CD4-positive, alpha-beta memory T cell (primary cell): ENCODE measurements at regions not wholly inside any gene's neighbourhood (a gene's known extent, or its start where the extent isn't known, plus 50 kb on each side); places are given as distances from the start of the nearest gene placed in this dataset.

Experiments
- CTCF ChIA-PET: fragments of 350-600 bp; sonication (Branson Sonifier 250); formaldehyde crosslinking; loops from one replicate; lab custom pipeline; 2021; ENCODE audit warnings: inconsistent platforms; ENCODE audit not compliant: partially characterized antibody; lab: Charles Lee
- POLR2A ChIA-PET: fragments of 350-600 bp; sonication (Branson Sonifier 250); formaldehyde crosslinking; loops from one replicate; lab custom pipeline; 2021; ENCODE audit not compliant: partially characterized antibody; lab: Charles Lee
- DNase-seq, 5 donors: peaks; one replicate each; pipeline versions ENCODE4 v3.0.0 to v3.0.0-alpha.2; 2020 to 2022; ENCODE audit warnings: mixed read lengths in 1 of 5
- H3K27ac ChIP-seq: one replicate; pipeline ENCODE4 v1.7.0; 2013; ENCODE audit warnings: low read depth, low read length
- H3K27me3 ChIP-seq: 2 replicates; pipeline ENCODE4 v1.7.0; 2013; ENCODE audit warnings: mild to moderate bottlenecking, low read length, moderate library complexity; ENCODE audit not compliant: insufficient read depth
- H3K36me3 ChIP-seq: 2 replicates; pipeline ENCODE4 v1.7.0; 2013; ENCODE audit warnings: mild to moderate bottlenecking, low read length, moderate library complexity; ENCODE audit not compliant: insufficient read depth
- H3K4me1 ChIP-seq: 2 replicates; pipeline ENCODE4 v1.7.0; 2013; ENCODE audit warnings: mild to moderate bottlenecking, low read length, moderate library complexity; ENCODE audit not compliant: insufficient read depth
- H3K4me3 ChIP-seq, 2 donors: one replicate each; pipeline ENCODE4 v1.7.0; 2013; ENCODE audit warnings: low read length in 2 of 2, mild to moderate bottlenecking in 1 of 2
- H3K9me3 ChIP-seq, 2 donors: one replicate each; pipeline ENCODE4 v1.7.0; 2013; ENCODE audit warnings: low read length in 2 of 2, control low read depth in 1 of 2; ENCODE audit not compliant: control insufficient read depth in 1 of 2
- H3K27ac Mint-ChIP-seq, 7 donors: one replicate each; pipeline ENCODE4 v1.8.0; 2020 to 2021; ENCODE audit warnings: mixed read lengths in 7 of 7, mild to moderate bottlenecking in 6 of 7, inconsistent platforms in 3 of 7, moderate library complexity in 3 of 7
- H3K27me3 Mint-ChIP-seq, 2 donors: one replicate each; pipeline ENCODE4 v1.8.0; 2020 to 2021; ENCODE audit warnings: mixed read lengths in 2 of 2
- H3K36me3 Mint-ChIP-seq, 2 donors: one replicate each; pipeline ENCODE4 v1.8.0; 2020 to 2021; ENCODE audit warnings: mixed read lengths in 2 of 2, inconsistent platforms in 1 of 2, mild to moderate bottlenecking in 1 of 2
- H3K4me1 Mint-ChIP-seq, 4 donors: one replicate each; pipeline ENCODE4 v1.8.0; 2020 to 2021; ENCODE audit warnings: mixed read lengths in 4 of 4, mild to moderate bottlenecking in 1 of 4
- H3K4me3 Mint-ChIP-seq, 8 donors: one replicate each; pipeline ENCODE4 v1.8.0; 2020 to 2021; ENCODE audit warnings: mixed read lengths in 8 of 8, mild to moderate bottlenecking in 7 of 8, moderate library complexity in 6 of 8, inconsistent platforms in 3 of 8
- H3K9me3 Mint-ChIP-seq, 8 donors: one replicate each; pipeline ENCODE4 v1.8.0; 2020 to 2021; ENCODE audit warnings: mixed read lengths in 8 of 8, mild to moderate bottlenecking in 5 of 8, inconsistent platforms in 3 of 8, moderate library complexity in 1 of 8
- intact Hi-C: fragments of 100-400 bp; cut with micrococcal nuclease; formaldehyde crosslinking; loops from one replicate; pipeline ENCODE4 v1.15.1; 2023

GRCh38 chr13:104855581-104855980 is 1679.9 kb downstream of the EFNB2 start:
- H3K4me1 ChIP-seq, result no peaks in the 10 kb centered on the region
- no peak overlapping the region for H3K4me3 Mint-ChIP-seq
- ChIA-PET POLR2A (no interaction called here), CTCF (no interaction called here)
- intact Hi-C loops, result no loop called here
- no peak for DNase-seq
- H3K27ac Mint-ChIP-seq, result no peak overlapping the region
- H3K27me3 ChIP-seq, result no peaks in the 10 kb centered on the region
- no peaks in the 10 kb centered on the region for H3K27me3 Mint-ChIP-seq
- H3K4me3 ChIP-seq, result no peak overlapping the region
- H3K9me3 Mint-ChIP-seq, result peaks cover 0 to 3% (median 0%) of the 10 kb centered on the region in 8 donors
- no peaks in the 10 kb centered on the region for H3K36me3 Mint-ChIP-seq
- no peaks in the 10 kb centered on the region for H3K36me3 ChIP-seq
- no peaks in the 10 kb centered on the region for H3K4me1 Mint-ChIP-seq
- no peak overlapping the region for H3K27ac ChIP-seq
- H3K9me3 ChIP-seq, result no peaks in the 10 kb centered on the region

GRCh38 chr13:104854698-104855097 is 1680.8 kb downstream of the EFNB2 start:
- no peaks in the 10 kb centered on the region for H3K36me3 Mint-ChIP-seq
- no peak overlapping the region for H3K4me3 ChIP-seq
- H3K4me3 Mint-ChIP-seq, result no peak overlapping the region
- no peak overlapping the region for H3K27ac ChIP-seq
- intact Hi-C loops, result no loop called here
- H3K27me3 Mint-ChIP-seq, result no peaks in the 10 kb centered on the region
- H3K4me1 ChIP-seq, result no peaks in the 10 kb centered on the region
- no peaks in the 10 kb centered on the region for H3K4me1 Mint-ChIP-seq
- H3K9me3 ChIP-seq, result no peaks in the 10 kb centered on the region
- H3K9me3 Mint-ChIP-seq, result no peaks in the 10 kb centered on the region
- ChIA-PET POLR2A (no interaction called here), CTCF (no interaction called here)
- DNase-seq, result no peak
- no peaks in the 10 kb centered on the region for H3K27me3 ChIP-seq
- H3K27ac Mint-ChIP-seq, result no peak overlapping the region
- no peaks in the 10 kb centered on the region for H3K36me3 ChIP-seq

- H3K9me3 ChIP-seq, result no peaks in the 10 kb centered on the region
- no peak overlapping the region for H3K4me3 ChIP-seq
- H3K4me1 ChIP-seq, result no peaks in the 10 kb centered on the region
- H3K27ac ChIP-seq, result no peak overlapping the region
- DNase-seq, result no peak
- H3K4me1 Mint-ChIP-seq, result no peaks in the 10 kb centered on the region
- no peak overlapping the region for H3K27ac Mint-ChIP-seq
- intact Hi-C loops, result no loop called here
- no peaks in the 10 kb centered on the region for H3K27me3 ChIP-seq
- no peak overlapping the region for H3K4me3 Mint-ChIP-seq
- no peaks in the 10 kb centered on the region for H3K36me3 ChIP-seq
- no peaks in the 10 kb centered on the region for H3K27me3 Mint-ChIP-seq
- H3K36me3 Mint-ChIP-seq, result no peaks in the 10 kb centered on the region
- ChIA-PET POLR2A (no interaction called here), CTCF (no interaction called here)
- no peaks in the 10 kb centered on the region for H3K9me3 Mint-ChIP-seq
Measured at GRCh38 chr13:104854007-104854406, 1681.5 kb downstream of the EFNB2 start.

- H3K27ac Mint-ChIP-seq, result peak overlapping the region in 1 of 7 donors; percentile 48
- no peaks in the 10 kb centered on the region for H3K4me1 Mint-ChIP-seq
- no peaks in the 10 kb centered on the region for H3K36me3 Mint-ChIP-seq
- H3K27me3 Mint-ChIP-seq, result no peaks in the 10 kb centered on the region
- no peak for DNase-seq
- ChIA-PET CTCF (interaction anchor here (0.7 kb wide), 1 partner anchor 9 kb away, joined by 3 read pairs; no protein-coding TSS in a partner anchor), POLR2A (no interaction called here)
- no peak overlapping the region for H3K4me3 ChIP-seq
- no peaks in the 10 kb centered on the region for H3K27me3 ChIP-seq
- intact Hi-C loops, result no loop called here
- H3K9me3 Mint-ChIP-seq, result no peaks in the 10 kb centered on the region
- H3K4me3 Mint-ChIP-seq, result no peak overlapping the region
- H3K9me3 ChIP-seq, result no peaks in the 10 kb centered on the region
- H3K4me1 ChIP-seq, result no peaks in the 10 kb centered on the region
- H3K27ac ChIP-seq, result no peak overlapping the region
- no peaks in the 10 kb centered on the region for H3K36me3 ChIP-seq
Measured at GRCh38 chr13:104847922-104848321, 1687.5 kb downstream of the EFNB2 start.

GRCh38 chr13:104843401-104843800 is 1692.1 kb downstream of the EFNB2 start:
- POLR2A ChIA-PET, result no interaction called here
- Mint-ChIP-seq H3K9me3 (no peaks in the 10 kb centered on the region), H3K4me3 (no peak overlapping the region), H3K27me3 (no peaks in the 10 kb centered on the region), H3K36me3 (no peaks in the 10 kb centered on the region), H3K27ac (no peak overlapping the region), H3K4me1 (no peaks in the 10 kb centered on the region)
- Histone ChIP-seq H3K9me3 (no peaks in the 10 kb centered on the region), H3K4me3 (no peak overlapping the region), H3K27me3 (no peaks in the 10 kb centered on the region), H3K36me3 (no peaks in the 10 kb centered on the region), H3K4me1 (no peaks in the 10 kb centered on the region), H3K27ac (no peak overlapping the region)
- CTCF ChIA-PET, result no interaction called here
- no peak for DNase-seq
- intact Hi-C loops, result no loop called here

GRCh38 chr13:104841110-104841509 is 1694.4 kb downstream of the EFNB2 start:
- no peak for DNase-seq
- no peaks in the 10 kb centered on the region for H3K36me3 ChIP-seq
- intact Hi-C loops, result no loop called here
- no peak overlapping the region for H3K27ac ChIP-seq
- H3K9me3 ChIP-seq, result no peaks in the 10 kb centered on the region
- CTCF ChIA-PET, result no interaction called here
- Mint-ChIP-seq H3K27me3 (peaks cover 0 to 2% of the 10 kb centered on the region in 2 donors), H3K4me1 (no peaks in the 10 kb centered on the region), H3K27ac (no peak overlapping the region), H3K9me3 (peaks cover 0 to 4% (median 0%) of the 10 kb centered on the region in 8 donors), H3K36me3 (no peaks in the 10 kb centered on the region), H3K4me3 (no peak overlapping the region)
- H3K4me1 ChIP-seq, result no peaks in the 10 kb centered on the region
- no peak overlapping the region for H3K4me3 ChIP-seq
- POLR2A ChIA-PET, result no interaction called here
- no peaks in the 10 kb centered on the region for H3K27me3 ChIP-seq

GRCh38 chr13:104837756-104838155 is 1697.7 kb downstream of the EFNB2 start:
- Histone ChIP-seq H3K9me3 (no peaks in the 10 kb centered on the region), H3K4me1 (no peaks in the 10 kb centered on the region), H3K27me3 (no peaks in the 10 kb centered on the region), H3K36me3 (no peaks in the 10 kb centered on the region), H3K4me3 (no peak overlapping the region), H3K27ac (no peak overlapping the region)
- ChIA-PET CTCF (no interaction called here), POLR2A (no interaction called here)
- no peaks in the 10 kb centered on the region for H3K36me3 Mint-ChIP-seq
- H3K4me3 Mint-ChIP-seq, result no peak overlapping the region
- DNase-seq, result no peak
- no peaks in the 10 kb centered on the region for H3K4me1 Mint-ChIP-seq
- intact Hi-C loops, result no loop called here
- peaks cover 0 to 2% of the 10 kb centered on the region in 2 donors for H3K27me3 Mint-ChIP-seq
- peaks cover 0 to 4% (median 0%) of the 10 kb centered on the region in 8 donors for H3K9me3 Mint-ChIP-seq
- H3K27ac Mint-ChIP-seq, result no peak overlapping the region

GRCh38 chr13:104833221-104833620 is 1702.2 kb downstream of the EFNB2 start:
- Histone ChIP-seq H3K4me3 (no peak overlapping the region), H3K4me1 (no peaks in the 10 kb centered on the region), H3K9me3 (no peaks in the 10 kb centered on the region), H3K36me3 (no peaks in the 10 kb centered on the region), H3K27me3 (no peaks in the 10 kb centered on the region), H3K27ac (no peak overlapping the region)
- Mint-ChIP-seq H3K4me3 (no peak overlapping the region), H3K9me3 (peaks cover 0 to 6% (median 0%) of the 10 kb centered on the region in 8 donors), H3K27me3 (peaks cover 0 to 2% of the 10 kb centered on the region in 2 donors), H3K4me1 (no peaks in the 10 kb centered on the region), H3K36me3 (no peaks in the 10 kb centered on the region), H3K27ac (no peak overlapping the region)
- CTCF ChIA-PET, result no interaction called here
- no peak for DNase-seq
- intact Hi-C loops, result no loop called here
- POLR2A ChIA-PET, result no interaction called here
